PC-3 (cell line): ENCODE measurements at regions not wholly inside any gene's neighbourhood (a gene's known extent, or its start where the extent isn't known, plus 50 kb on each side); places are given as distances from the start of the nearest gene placed in this dataset.

Source experiments
- ATAC-seq: fragments of 200-7000 bp; cut with Tn5 transposase; 2 replicates; pipeline ENCODE4 v1.9.1; 2020; ENCODE audit warnings: mild to moderate bottlenecking, moderate library complexity
- BruUV-seq: library from RNA; stranded (reverse); fragments of 400-500 nt; replicated peaks from 2 replicates; lab custom pipeline; 2021; lab: Mats Ljungman, UMichigan
- CTCF ChIA-PET: fragments of 300-600 bp; sonication (Branson Sonifier 250); formaldehyde crosslinking; loops from one replicate; lab custom pipeline; 2022; ENCODE audit warnings: antibody characterized with exemption; lab: Charles Lee
- POLR2A ChIA-PET: fragments of 300-600 bp; sonication (Branson Sonifier 250); formaldehyde crosslinking; loops from one replicate; lab custom pipeline; 2022; ENCODE audit warnings: antibody characterized with exemption; ENCODE audit not compliant: unreplicated experiment; lab: Charles Lee
- DNase-seq: peaks from one replicate; pipeline ENCODE4 v3.0.0-alpha.2; 2015
- H2AFZ ChIP-seq: fragments of 300-600 bp; sonication (generic); 2 replicates; pipeline ENCODE4 v1.6.0; 2016; ENCODE audit warnings: antibody characterized with exemption, low read length
- H3F3A ChIP-seq: fragments of 300-600 bp; sonication (generic); one replicate; pipeline ENCODE4 v1.6.0; 2017; ENCODE audit warnings: antibody characterized with exemption, low read length, control low read depth, mild to moderate bottlenecking; ENCODE audit not compliant: unreplicated experiment
- H3K27ac ChIP-seq: fragments of 300-600 bp; sonication (generic); 2 replicates; pipeline ENCODE4 v1.5.1; 2016; ENCODE audit warnings: mild to moderate bottlenecking, low read length
- H3K27me3 ChIP-seq: fragments of 300-600 bp; sonication (generic); 2 replicates; pipeline ENCODE4 v1.6.1; 2016; ENCODE audit warnings: low read length, mixed read lengths
- H3K36me3 ChIP-seq: fragments of 300-600 bp; sonication (generic); 2 replicates; pipeline ENCODE4 v1.6.1; 2016; ENCODE audit warnings: low read depth, mixed run types, low read length, mixed read lengths
- H3K4me1 ChIP-seq: fragments of 300-600 bp; sonication (generic); 2 replicates; pipeline ENCODE4 v1.5.1; 2016; ENCODE audit warnings: low read length; ENCODE audit not compliant: insufficient read depth
- H3K4me2 ChIP-seq: fragments of 300-600 bp; sonication (generic); 2 replicates; pipeline ENCODE4 v1.6.0; 2016; ENCODE audit warnings: low read length
- H3K4me3 ChIP-seq: fragments of 300-600 bp; sonication (generic); 2 replicates; pipeline ENCODE4 v1.5.1; 2016; ENCODE audit warnings: mild to moderate bottlenecking, low read length, mixed read lengths
- H3K79me2 ChIP-seq: fragments of 300-600 bp; sonication (generic); 2 replicates; pipeline ENCODE4 v1.6.1; 2017; ENCODE audit warnings: low read length, mixed read lengths
- H3K9ac ChIP-seq: fragments of 300-600 bp; sonication (generic); 2 replicates; pipeline ENCODE4 v1.6.0; 2016; ENCODE audit warnings: mild to moderate bottlenecking, low read length
- H3K9me2 ChIP-seq: fragments of 300-600 bp; sonication (generic); replicated peaks from 2 replicates; pipeline ENCODE4 v1.6.1; 2016; ENCODE audit warnings: mixed run types, low read length, mixed read lengths
- H3K9me3 ChIP-seq: fragments of 300-600 bp; sonication (generic); 2 replicates; pipeline ENCODE4 v1.6.1; 2016; ENCODE audit warnings: low read length, mixed read lengths
- H4K20me1 ChIP-seq: fragments of 300-600 bp; sonication (generic); 2 replicates; pipeline ENCODE4 v1.6.1; 2016; ENCODE audit warnings: low read length, mixed read lengths
- CTCF ChIP-seq: fragments of 300-600 bp; sonication (generic); conservative IDR thresholded peaks from 2 replicates; pipeline ENCODE4 v1.5.1; 2017; ENCODE audit warnings: antibody characterized with exemption, low read depth, mild to moderate bottlenecking, low read length
- EZH2 ChIP-seq: fragments of 300-600 bp; sonication (generic); IDR thresholded peaks from one replicate; pipeline ENCODE4 v1.6.1; 2017; ENCODE audit warnings: antibody characterized with exemption, mild to moderate bottlenecking, low read length; ENCODE audit not compliant: unreplicated experiment
- EZH2phosphoT487 ChIP-seq: fragments of 300-600 bp; sonication (generic); IDR thresholded peaks from 2 replicates; pipeline ENCODE4 v1.6.1; 2018; ENCODE audit warnings: mild to moderate bottlenecking, antibody characterized with exemption, low read length, borderline replicate concordance
- intact Hi-C: fragments of 100-400 bp; cut with micrococcal nuclease; formaldehyde crosslinking; loops from 2 replicates; pipeline ENCODE4 v1.9.0; 2023

GRCh38 chr1:245074898-245075297 lies 79.9 kb upstream of the KIF26B start:
- Histone ChIP-seq H3K27ac (no peak overlapping the region), H3K27me3 (no peaks in the 10 kb centered on the region), H3K9me2 (no peaks in the 10 kb centered on the region), H3K79me2 (no peaks in the 10 kb centered on the region), H3K36me3 (no peaks in the 10 kb centered on the region), H3K9me3 (no peaks in the 10 kb centered on the region), H3K4me3 (no peak overlapping the region), H3F3A (no peaks in the 10 kb centered on the region), H4K20me1 (no peaks in the 10 kb centered on the region), H3K4me2 (no peak overlapping the region), H3K9ac (no peak overlapping the region), H2AFZ (no peak overlapping the region), H3K4me1 (peaks cover 7% of the 10 kb centered on the region; the same call in 1 of the 2 replicates)
- DNase-seq = no peak
- BruUV-seq = no TSS peak
- ATAC-seq = no peak
- TF ChIP-seq EZH2 = no peak
- intact Hi-C loops = loop anchor here (10.0 kb wide), 1 partner anchor 200 kb away; no protein-coding TSS in a partner anchor
- ChIA-PET CTCF (no interaction called here), POLR2A (interaction anchor here (0.6 kb wide), 1 partner anchor 53 kb away, joined by 3 read pairs; no protein-coding TSS in a partner anchor)

- Histone ChIP-seq H2AFZ (0 out of 2 replicates have a peak overlapping the region, but pooled peaks have one; percentile 15), H3K79me2 (no peaks in the 10 kb centered on the region), H4K20me1 (no peaks in the 10 kb centered on the region), H3F3A (no peaks in the 10 kb centered on the region), H3K9me3 (no peaks in the 10 kb centered on the region), H3K27me3 (no peaks in the 10 kb centered on the region), H3K4me3 (no peak overlapping the region), H3K9ac (no peak overlapping the region), H3K4me1 (peaks cover 7% of the 10 kb centered on the region; the same call in 1 of the 2 replicates), H3K36me3 (no peaks in the 10 kb centered on the region), H3K4me2 (peak overlapping the region; percentile 28), H3K27ac (no peak overlapping the region), H3K9me2 (no peaks in the 10 kb centered on the region)
- TF ChIP-seq CTCF = no peak
- ChIA-PET CTCF (no interaction called here), POLR2A (interaction anchor here (0.6 kb wide), 1 partner anchor 54 kb away, joined by 3 read pairs; no protein-coding TSS in a partner anchor)
- ATAC-seq (peak; percentile 84), DNase-seq (peak; percentile 29)
- no TSS peak for BruUV-seq
- intact Hi-C loops = loop anchor here (10.0 kb wide), 1 partner anchor 201 kb away; no protein-coding TSS in a partner anchor
These were observed 80.5 kb upstream of the KIF26B start for GRCh38 chr1:245074232-245074747.

- Histone ChIP-seq H3K4me3 (no peak overlapping the region), H4K20me1 (no peaks in the 10 kb centered on the region), H3K9me3 (no peaks in the 10 kb centered on the region), H3K36me3 (no peaks in the 10 kb centered on the region), H3K9me2 (no peaks in the 10 kb centered on the region), H2AFZ (no peak overlapping the region), H3F3A (no peaks in the 10 kb centered on the region), H3K27me3 (no peaks in the 10 kb centered on the region), H3K27ac (no peak overlapping the region), H3K4me1 (peaks cover 14% of the 10 kb centered on the region; the same call in 1 of the 2 replicates), H3K9ac (no peak overlapping the region), H3K79me2 (no peaks in the 10 kb centered on the region), H3K4me2 (no peak overlapping the region)
- intact Hi-C loops = loop anchor here (10.0 kb wide), 1 partner anchor 204 kb away; no protein-coding TSS in a partner anchor
- ChIA-PET CTCF (no interaction called here), POLR2A (no interaction called here)
- ATAC-seq (no peak), DNase-seq (no peak)
- no TSS peak for BruUV-seq
- no peak for TF ChIP-seq EZH2phosphoT487
- TF ChIP-seq EZH2 = no peak
- no peak for TF ChIP-seq CTCF
These were observed 83.8 kb upstream of the KIF26B start for GRCh38 chr1:245070836-245071615.
